Tibial nerve (tissue), 4 donors: ENCODE measurements at regions not wholly inside any gene's neighbourhood (a gene's known extent, or its start where the extent isn't known, plus 50 kb on each side); places are given as distances from the start of the nearest gene placed in this dataset.

Source experiments
- CTCF ChIP-seq, 5 experiments: fragments of 200-600 bp in 3 of 5; fragments of 450-650 bp in 2 of 5; sonication (generic) in 3 of 5; IDR thresholded peaks; one replicate each; pipeline ENCODE4 v1.5.1; 2016 to 2019; ENCODE audit warnings: antibody characterized with exemption in 5 of 5, mild to moderate bottlenecking in 3 of 5, moderate library complexity in 2 of 5
- EP300 ChIP-seq, 2 donors: sonication (generic); formaldehyde crosslinking; IDR thresholded peaks; one replicate each; pipeline ENCODE4 v1.6.1; 2017; ENCODE audit warnings: antibody characterized with exemption in 2 of 2, mild to moderate bottlenecking in 1 of 2
- POLR2A ChIP-seq, 2 donors: fragments of 450-650 bp; IDR thresholded peaks; one replicate each; pipeline ENCODE4 v1.6.1; 2017; ENCODE audit warnings: antibody characterized with exemption in 2 of 2, mild to moderate bottlenecking in 2 of 2, moderate library complexity in 2 of 2

GRCh38 chr1:222996310-222996975 is 146.6 kb downstream of the TLR5 start:
- TF ChIP-seq CTCF (IDR thresholded peaks at IDR 0.05) (no peak), POLR2A (IDR thresholded peaks at IDR 0.05) (no peak), EP300 (IDR thresholded peaks at IDR 0.05) (no peak)
